ENCODE measurements at regions not wholly inside any gene's neighbourhood (a gene's known extent, or its start where the extent isn't known, plus 50 kb on each side); places are given as distances from the start of the nearest gene placed in this dataset.

- Mint-ChIP-seq H3K4me1 (peaks cover 4% of the 10 kb centered on the region), H3K4me3 (no peak overlapping the region), H3K27me3 (peaks cover 4% of the 10 kb centered on the region), H3K36me3 (ENCODE audit: low read depth) (no peaks in the 10 kb centered on the region), H3K9me3 (no peaks in the 10 kb centered on the region), H3K27ac (no peak overlapping the region)
- intact Hi-C loops (cut with micrococcal nuclease), result no loop called here
- no peak for DNase-seq
Observed at GRCh38 chr14:58809520-58809919, 171.8 kb downstream of the DACT1 start.

- DNase-seq, result no peak
- Mint-ChIP-seq H3K27ac (no peak overlapping the region), H3K4me1 (peaks cover 4% of the 10 kb centered on the region), H3K4me3 (no peak overlapping the region), H3K9me3 (no peaks in the 10 kb centered on the region), H3K36me3 (ENCODE audit: low read depth) (no peaks in the 10 kb centered on the region), H3K27me3 (peaks cover 4% of the 10 kb centered on the region)
- intact Hi-C loops (cut with micrococcal nuclease), result loop anchor here (10.0 kb wide), 1 partner anchor 177 kb away; the partner anchor contains the start of gene DACT1
Observed at GRCh38 chr14:58812050-58812910, 174.5 kb downstream of the DACT1 start.

GRCh38 chr14:58813745-58814144 is 176.0 kb downstream of the DACT1 start:
- Mint-ChIP-seq H3K4me3 (no peak overlapping the region), H3K27ac (no peak overlapping the region), H3K27me3 (peaks cover 4% of the 10 kb centered on the region), H3K4me1 (peaks cover 4% of the 10 kb centered on the region), H3K36me3 (ENCODE audit: low read depth) (no peaks in the 10 kb centered on the region), H3K9me3 (no peaks in the 10 kb centered on the region)
- DNase-seq, result peak; percentile 21
- intact Hi-C loops (cut with micrococcal nuclease), result loop anchor here (10.0 kb wide), 1 partner anchor 179 kb away; the partner anchor contains the start of gene DACT1

GRCh38 chr14:58814466-58814865 is 176.7 kb downstream of the DACT1 start:
- peaks cover 4% of the 10 kb centered on the region for H3K4me1 Mint-ChIP-seq
- intact Hi-C loops (cut with micrococcal nuclease), result loop anchor here (10.0 kb wide), 1 partner anchor 180 kb away; the partner anchor contains the start of gene DACT1
- no peak overlapping the region for H3K27ac Mint-ChIP-seq
- H3K4me3 Mint-ChIP-seq, result no peak overlapping the region
- no peaks in the 10 kb centered on the region for H3K36me3 Mint-ChIP-seq (ENCODE audit: low read depth)
- DNase-seq, result peak; percentile 13
- H3K27me3 Mint-ChIP-seq, result peaks cover 4% of the 10 kb centered on the region
- no peaks in the 10 kb centered on the region for H3K9me3 Mint-ChIP-seq

DNA sequence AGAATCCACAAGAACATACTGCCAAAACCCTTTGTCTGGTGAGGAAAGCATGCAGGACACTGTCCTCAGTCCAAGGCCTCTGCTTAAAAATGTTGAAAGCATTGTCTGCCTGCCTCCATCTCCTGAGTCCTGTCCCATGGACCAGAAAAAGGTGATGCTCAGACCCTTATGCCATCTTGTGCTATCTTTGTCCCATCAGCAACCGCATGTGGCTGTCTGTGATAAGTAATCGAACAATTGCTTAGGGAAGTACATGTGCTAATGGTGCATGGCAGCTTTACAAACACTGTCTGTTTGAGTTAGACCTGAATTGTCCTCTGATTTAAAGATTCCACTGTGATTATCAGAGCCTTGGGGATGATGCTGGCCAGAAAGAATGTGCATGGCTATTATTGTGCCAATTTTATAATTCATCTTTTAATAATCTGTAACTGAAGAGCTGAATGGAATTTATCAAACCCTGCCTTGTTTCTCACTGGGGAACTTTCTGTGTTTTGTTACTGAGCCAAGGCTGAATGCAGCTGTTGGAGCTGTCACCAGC is 177.5 kb downstream of the DACT1 start:
- peaks cover 4% of the 10 kb centered on the region for H3K4me1 Mint-ChIP-seq
- H3K9me3 Mint-ChIP-seq, result no peaks in the 10 kb centered on the region
- no peak overlapping the region for H3K27ac Mint-ChIP-seq
- H3K36me3 Mint-ChIP-seq (ENCODE audit: low read depth), result no peaks in the 10 kb centered on the region
- no peak overlapping the region for H3K4me3 Mint-ChIP-seq
- peak; percentile 37 for DNase-seq
- intact Hi-C loops (cut with micrococcal nuclease), result loop anchor here (10.0 kb wide), 1 partner anchor 180 kb away; the partner anchor contains the start of gene DACT1
- peaks cover 4% of the 10 kb centered on the region for H3K27me3 Mint-ChIP-seq

- H3K9me3 Mint-ChIP-seq, result no peaks in the 10 kb centered on the region
- peaks cover 4% of the 10 kb centered on the region for H3K4me1 Mint-ChIP-seq
- no peak overlapping the region for H3K27ac Mint-ChIP-seq
- no peaks in the 10 kb centered on the region for H3K36me3 Mint-ChIP-seq (ENCODE audit: low read depth)
- no peak overlapping the region for H3K4me3 Mint-ChIP-seq
- intact Hi-C loops (cut with micrococcal nuclease), result loop anchor here (10.0 kb wide), 1 partner anchor 181 kb away; the partner anchor contains the start of gene DACT1
- DNase-seq, result peak; percentile 29
- peaks cover 4% of the 10 kb centered on the region for H3K27me3 Mint-ChIP-seq
Observed at GRCh38 chr14:58815794-58816193, 178.0 kb downstream of the DACT1 start.

- Mint-ChIP-seq H3K36me3 (ENCODE audit: low read depth) (no peaks in the 10 kb centered on the region), H3K9me3 (no peaks in the 10 kb centered on the region), H3K27me3 (peaks cover 2% of the 10 kb centered on the region), H3K4me3 (no peak overlapping the region), H3K27ac (no peak overlapping the region), H3K4me1 (peaks cover 4% of the 10 kb centered on the region)
- intact Hi-C loops (cut with micrococcal nuclease), result loop anchor here (10.0 kb wide), 1 partner anchor 182 kb away; the partner anchor contains the start of gene DACT1
- DNase-seq, result peak; percentile 29
Observed at GRCh38 chr14:58816416-58817115, 178.8 kb downstream of the DACT1 start.

- Mint-ChIP-seq H3K27me3 (no peaks in the 10 kb centered on the region), H3K27ac (no peak overlapping the region), H3K9me3 (no peaks in the 10 kb centered on the region), H3K36me3 (ENCODE audit: low read depth) (no peaks in the 10 kb centered on the region), H3K4me3 (no peak overlapping the region), H3K4me1 (no peaks in the 10 kb centered on the region)
- intact Hi-C loops (cut with micrococcal nuclease), result loop anchor here (10.0 kb wide), 1 partner anchor 183 kb away; the partner anchor contains the start of gene DACT1
- DNase-seq, result no peak
Observed at GRCh38 chr14:58817846-58818245, 180.1 kb downstream of the DACT1 start.

DNA sequence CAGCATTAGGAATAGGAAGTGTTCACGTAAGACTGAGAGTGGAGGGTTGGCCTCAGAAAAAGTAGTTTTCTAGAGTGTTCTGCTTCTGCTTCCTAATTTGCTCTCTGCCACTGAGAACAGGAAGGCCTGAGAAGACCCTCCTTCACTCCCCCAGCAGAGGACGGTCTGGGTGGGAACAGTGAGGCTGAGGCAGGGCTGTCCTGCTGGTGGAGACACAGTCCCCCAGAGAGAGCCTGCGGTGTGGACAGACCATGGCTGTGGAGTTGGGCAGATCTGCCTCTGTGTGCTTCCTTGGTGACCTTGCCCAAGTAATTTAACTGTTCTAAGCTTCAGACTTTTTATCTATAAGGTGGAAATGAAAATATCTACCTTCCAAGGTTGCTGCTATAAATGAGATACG is 182.3 kb downstream of the DACT1 start:
- DNase-seq, result no peak
- Mint-ChIP-seq H3K4me3 (no peak overlapping the region), H3K36me3 (ENCODE audit: low read depth) (no peaks in the 10 kb centered on the region), H3K4me1 (no peaks in the 10 kb centered on the region), H3K27ac (no peak overlapping the region), H3K9me3 (no peaks in the 10 kb centered on the region), H3K27me3 (no peaks in the 10 kb centered on the region)
- intact Hi-C loops (cut with micrococcal nuclease), result loop anchor here (10.0 kb wide), 1 partner anchor 315 kb away; no protein-coding TSS in a partner anchor

- no peak overlapping the region for H3K27ac Mint-ChIP-seq
- intact Hi-C loops (cut with micrococcal nuclease), result loop anchor here (10.0 kb wide), 1 partner anchor 317 kb away; no protein-coding TSS in a partner anchor
- no peak overlapping the region for H3K4me3 Mint-ChIP-seq
- H3K9me3 Mint-ChIP-seq, result no peaks in the 10 kb centered on the region
- no peaks in the 10 kb centered on the region for H3K4me1 Mint-ChIP-seq
- H3K36me3 Mint-ChIP-seq (ENCODE audit: low read depth), result no peaks in the 10 kb centered on the region
- H3K27me3 Mint-ChIP-seq, result no peaks in the 10 kb centered on the region
- DNase-seq, result no peak
Observed at GRCh38 chr14:58821421-58821820, 183.7 kb downstream of the DACT1 start.

GRCh38 chr14:58822856-58823255 is 185.1 kb downstream of the DACT1 start:
- H3K27ac Mint-ChIP-seq, result no peak overlapping the region
- no peak for DNase-seq
- no peaks in the 10 kb centered on the region for H3K9me3 Mint-ChIP-seq
- no peak overlapping the region for H3K4me3 Mint-ChIP-seq
- H3K4me1 Mint-ChIP-seq, result no peaks in the 10 kb centered on the region
- intact Hi-C loops (cut with micrococcal nuclease), result loop anchor here (10.0 kb wide), 1 partner anchor 318 kb away; no protein-coding TSS in a partner anchor
- H3K27me3 Mint-ChIP-seq, result no peaks in the 10 kb centered on the region
- no peaks in the 10 kb centered on the region for H3K36me3 Mint-ChIP-seq (ENCODE audit: low read depth)

DNA sequence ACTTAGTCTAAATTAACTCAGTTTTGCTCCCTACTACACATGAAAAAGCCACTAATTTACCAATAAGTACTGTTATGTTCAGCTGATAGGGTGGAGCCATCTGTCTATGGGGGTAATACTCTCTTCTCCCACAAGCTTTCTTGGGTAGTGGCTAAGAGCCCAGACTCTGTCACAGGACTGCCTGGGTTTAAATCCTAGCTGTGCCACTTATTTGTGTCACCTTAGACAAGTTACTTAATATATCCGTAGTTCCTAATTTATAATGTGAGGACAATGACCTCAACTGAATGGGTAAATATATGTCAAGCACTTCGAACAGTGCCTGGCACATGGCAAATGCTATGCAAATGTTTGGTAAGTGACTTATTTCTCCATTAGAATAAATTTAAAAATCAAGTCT is 185.6 kb downstream of the DACT1 start:
- no peak for DNase-seq
- H3K4me3 Mint-ChIP-seq, result no peak overlapping the region
- intact Hi-C loops (cut with micrococcal nuclease), result loop anchor here (10.0 kb wide), 1 partner anchor 319 kb away; no protein-coding TSS in a partner anchor
- no peaks in the 10 kb centered on the region for H3K4me1 Mint-ChIP-seq
- H3K36me3 Mint-ChIP-seq (ENCODE audit: low read depth), result no peaks in the 10 kb centered on the region
- no peak overlapping the region for H3K27ac Mint-ChIP-seq
- no peaks in the 10 kb centered on the region for H3K9me3 Mint-ChIP-seq
- H3K27me3 Mint-ChIP-seq, result no peaks in the 10 kb centered on the region

- intact Hi-C loops (cut with micrococcal nuclease), result loop anchor here (10.0 kb wide), 1 partner anchor 319 kb away; no protein-coding TSS in a partner anchor
- no peaks in the 10 kb centered on the region for H3K9me3 Mint-ChIP-seq
- no peak overlapping the region for H3K27ac Mint-ChIP-seq
- H3K4me1 Mint-ChIP-seq, result no peaks in the 10 kb centered on the region
- no peak for DNase-seq
- H3K27me3 Mint-ChIP-seq, result no peaks in the 10 kb centered on the region
- H3K4me3 Mint-ChIP-seq, result no peak overlapping the region
- no peaks in the 10 kb centered on the region for H3K36me3 Mint-ChIP-seq (ENCODE audit: low read depth)
Observed at GRCh38 chr14:58824106-58824505, 186.3 kb downstream of the DACT1 start.

Data from activated CD4-positive, alpha-beta T cell treated with anti-CD3 and anti-CD28 coated beads, Interleukin-2, amount 10 ng/mL, durations not matched to agents 24 days and 14 days (primary cell).